ENCODE measurements at regions not wholly inside any gene's neighbourhood (a gene's known extent, or its start where the extent isn't known, plus 50 kb on each side); places are given as distances from the start of the nearest gene placed in this dataset.
A peak's percentile ranks its signal among the peaks of the same experiment; 100 is the strongest.
"Not testable (repeated sequence)": the region's sequence is repeated elsewhere in the genome, so short reads cannot be mapped to it uniquely, and the experiment has no call there.

DNA sequence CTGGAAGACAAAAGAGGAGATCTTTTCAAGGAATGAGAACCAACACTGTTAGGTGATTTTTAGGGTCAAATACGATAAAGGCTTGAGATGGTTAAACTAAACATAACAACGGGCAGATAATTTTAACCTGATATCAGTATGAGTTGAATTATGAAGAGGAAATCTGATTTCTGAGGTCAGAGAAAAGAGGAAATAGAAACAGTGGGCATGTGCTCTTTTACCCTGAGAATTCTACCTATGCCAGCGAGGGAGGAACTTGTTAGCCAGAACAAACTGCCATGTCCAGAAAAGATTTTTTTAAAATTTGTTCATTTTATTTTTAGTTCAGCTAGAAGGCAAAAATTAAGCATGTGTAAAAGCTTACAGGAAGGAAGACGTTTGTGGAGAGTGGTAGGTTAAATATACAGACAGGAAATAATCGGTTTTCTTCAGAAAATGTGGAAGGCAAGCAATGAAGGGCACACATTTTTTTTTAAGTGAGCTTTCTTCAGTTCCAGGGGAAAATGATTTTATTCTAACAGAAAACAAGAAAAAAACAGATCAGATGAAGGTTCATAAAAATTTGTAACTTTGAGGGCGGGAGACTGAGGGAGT, 1745.3 kb downstream of the MRPL39 start:
- Mint-ChIP-seq H3K27me3 (ENCODE audit: low read depth) (no peaks in the 10 kb centered on the region), H3K27ac (peak overlapping the region; percentile 35), H3K9me3 (no peaks in the 10 kb centered on the region), H3K4me3 (peak overlapping the region in 1 of 2 donors; percentile 7), H3K4me1 (ENCODE audit: low read depth) (peaks cover 18% of the 10 kb centered on the region), H3K36me3 (ENCODE audit: insufficient read depth in 2 of 2) (no peaks in the 10 kb centered on the region)
- DNase-seq, result no peak
- ATAC-seq (replicated peaks in 1 of 2), result no peak

DNA sequence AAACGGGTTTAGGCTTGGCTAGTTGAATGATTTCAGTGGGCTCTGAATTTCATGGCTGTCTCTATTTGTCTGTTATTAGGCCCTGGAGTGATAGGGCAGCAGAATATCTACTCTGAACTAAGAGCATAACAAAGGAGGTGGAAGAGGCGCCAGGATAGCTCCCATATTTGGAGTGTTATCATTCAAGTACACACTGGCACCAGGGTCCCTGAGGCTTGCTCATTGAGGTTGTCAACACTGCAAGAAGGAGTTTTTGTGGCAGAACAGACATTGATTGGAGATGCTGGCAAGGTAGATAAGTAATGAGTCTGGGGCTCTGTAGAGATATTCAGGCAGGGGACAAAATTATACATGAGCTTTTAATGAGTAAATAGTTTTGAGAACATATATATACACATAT, 1748.4 kb downstream of the MRPL39 start:
- H3K27me3 Mint-ChIP-seq (ENCODE audit: low read depth), result no peaks in the 10 kb centered on the region
- no peak overlapping the region for H3K4me3 Mint-ChIP-seq
- H3K27ac Mint-ChIP-seq, result no peak overlapping the region
- DNase-seq, result no peak
- no peaks in the 10 kb centered on the region for H3K9me3 Mint-ChIP-seq
- peak in 1 of 2 donors; percentile 52 for ATAC-seq (replicated peaks in 1 of 2)
- no peaks in the 10 kb centered on the region for H3K36me3 Mint-ChIP-seq (ENCODE audit: insufficient read depth in 2 of 2)
- H3K4me1 Mint-ChIP-seq (ENCODE audit: low read depth), result peaks cover 18% of the 10 kb centered on the region

DNA sequence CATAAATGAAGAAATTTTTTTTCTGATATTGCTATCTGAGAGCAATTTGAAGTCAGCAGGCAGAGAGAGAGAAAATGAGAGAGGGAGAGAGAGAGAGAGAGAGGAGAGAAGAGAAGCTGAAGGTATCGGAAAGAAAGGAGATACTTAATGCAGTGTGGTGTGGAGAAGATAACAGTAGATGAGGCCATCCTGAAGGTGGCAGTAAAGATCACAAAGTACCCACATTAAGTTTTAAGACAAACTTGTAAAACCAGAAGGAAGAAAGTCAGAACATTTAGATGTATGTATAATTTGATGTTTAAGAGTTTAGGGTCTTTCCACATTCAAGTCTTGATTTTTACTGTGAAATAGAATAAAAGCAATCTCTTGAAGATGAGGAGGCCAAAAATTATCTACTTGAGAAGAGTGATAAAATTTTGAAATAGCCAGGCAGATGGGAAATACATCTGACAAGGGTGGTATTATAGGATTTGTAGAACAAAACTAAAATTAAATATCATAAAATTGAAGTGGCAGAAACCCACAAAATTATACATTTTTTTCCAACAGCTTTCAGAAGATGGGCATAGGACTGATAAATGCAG, 1753.4 kb downstream of the MRPL39 start:
- peak; percentile 59 to 64 for ATAC-seq (replicated peaks in 1 of 2)
- H3K4me1 Mint-ChIP-seq (ENCODE audit: low read depth), result peaks cover 5% of the 10 kb centered on the region
- DNase-seq, result peak; percentile 3 to 9
- H3K9me3 Mint-ChIP-seq, result no peaks in the 10 kb centered on the region
- H3K27me3 Mint-ChIP-seq (ENCODE audit: low read depth), result no peaks in the 10 kb centered on the region
- no peaks in the 10 kb centered on the region for H3K36me3 Mint-ChIP-seq (ENCODE audit: insufficient read depth in 2 of 2)
- H3K4me3 Mint-ChIP-seq, result no peak overlapping the region
- no peak overlapping the region for H3K27ac Mint-ChIP-seq

DNA sequence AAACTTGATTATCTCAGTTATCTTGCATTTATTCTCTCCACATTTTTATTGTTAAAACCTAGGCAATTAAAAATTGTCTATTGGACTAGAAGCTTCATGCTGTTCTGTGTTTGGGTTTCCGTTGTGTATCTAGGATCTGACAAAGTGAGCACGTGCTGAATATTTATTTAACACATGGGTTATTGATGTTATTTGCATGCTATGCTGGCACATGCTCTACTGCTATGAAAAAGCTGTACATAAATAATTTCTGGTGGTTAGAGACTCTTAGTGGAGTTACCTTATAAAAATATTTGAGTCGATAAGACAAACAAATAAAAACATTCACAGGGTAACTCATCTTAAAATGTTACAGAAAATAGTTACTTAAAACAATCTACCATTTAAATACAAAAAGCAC, 1769.7 kb downstream of the MRPL39 start:
- H3K9me3 Mint-ChIP-seq, result peaks cover 0 to 4% of the 10 kb centered on the region in 2 donors
- no peaks in the 10 kb centered on the region for H3K27me3 Mint-ChIP-seq (ENCODE audit: low read depth)
- DNase-seq (no peak), ATAC-seq (replicated peaks in 1 of 2) (no peak)
- no peak overlapping the region for H3K4me3 Mint-ChIP-seq
- peaks cover 0 to 3% of the 10 kb centered on the region in 2 donors for H3K36me3 Mint-ChIP-seq (ENCODE audit: insufficient read depth in 2 of 2)
- no peak overlapping the region for H3K27ac Mint-ChIP-seq
- no peaks in the 10 kb centered on the region for H3K4me1 Mint-ChIP-seq (ENCODE audit: low read depth)

DNA sequence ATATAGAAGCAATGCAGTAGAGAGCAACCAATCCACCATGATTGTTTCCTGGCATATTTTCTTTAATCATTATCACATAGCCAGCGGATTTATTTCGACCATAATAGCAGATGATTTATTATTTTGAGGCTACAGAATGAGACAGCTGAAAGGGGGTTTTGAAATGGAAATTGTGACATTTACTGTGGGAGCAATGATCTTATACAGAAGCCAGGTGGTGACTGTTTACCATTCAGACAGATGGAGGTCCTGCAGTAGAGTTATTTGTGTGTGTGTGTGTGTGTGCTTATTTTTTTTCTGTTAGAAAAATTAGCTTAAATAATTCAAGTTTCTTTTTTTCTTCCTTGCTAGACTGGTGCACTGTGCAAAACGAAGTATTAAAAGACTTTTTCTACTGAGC, 1784.5 kb downstream of the MRPL39 start:
- ATAC-seq (replicated peaks in 1 of 2) (no peak), DNase-seq (no peak)
- no peaks in the 10 kb centered on the region for H3K36me3 Mint-ChIP-seq (ENCODE audit: insufficient read depth in 2 of 2)
- no peaks in the 10 kb centered on the region for H3K27me3 Mint-ChIP-seq (ENCODE audit: low read depth)
- no peaks in the 10 kb centered on the region for H3K9me3 Mint-ChIP-seq
- no peaks in the 10 kb centered on the region for H3K4me1 Mint-ChIP-seq (ENCODE audit: low read depth)
- no peak overlapping the region for H3K4me3 Mint-ChIP-seq
- no peak overlapping the region for H3K27ac Mint-ChIP-seq

DNA sequence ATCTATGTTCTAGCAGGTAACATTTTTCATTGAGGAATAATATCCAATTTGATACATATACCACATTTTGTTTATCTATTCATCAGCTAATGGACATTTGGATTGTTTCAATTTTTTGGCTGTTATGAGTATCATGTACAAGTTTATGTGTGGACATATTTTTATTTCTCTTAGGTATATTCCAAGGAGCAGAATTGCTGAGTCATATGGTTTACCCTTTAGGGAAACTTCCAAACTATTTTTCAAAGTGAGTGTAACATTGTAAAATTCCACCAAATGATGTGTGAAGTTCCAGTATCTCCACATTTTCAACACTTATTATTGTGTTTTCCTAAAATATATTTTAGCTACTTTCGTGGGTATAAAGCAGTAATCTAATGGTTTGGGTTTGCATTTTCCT, 1789.9 kb downstream of the MRPL39 start:
- no peaks in the 10 kb centered on the region for H3K4me1 Mint-ChIP-seq (ENCODE audit: low read depth)
- H3K27ac Mint-ChIP-seq, result no peak overlapping the region
- no peak overlapping the region for H3K4me3 Mint-ChIP-seq
- ATAC-seq (replicated peaks in 1 of 2) (no peak), DNase-seq (no peak)
- no peaks in the 10 kb centered on the region for H3K9me3 Mint-ChIP-seq
- no peaks in the 10 kb centered on the region for H3K36me3 Mint-ChIP-seq (ENCODE audit: insufficient read depth in 2 of 2)
- H3K27me3 Mint-ChIP-seq (ENCODE audit: low read depth), result no peaks in the 10 kb centered on the region

DNA sequence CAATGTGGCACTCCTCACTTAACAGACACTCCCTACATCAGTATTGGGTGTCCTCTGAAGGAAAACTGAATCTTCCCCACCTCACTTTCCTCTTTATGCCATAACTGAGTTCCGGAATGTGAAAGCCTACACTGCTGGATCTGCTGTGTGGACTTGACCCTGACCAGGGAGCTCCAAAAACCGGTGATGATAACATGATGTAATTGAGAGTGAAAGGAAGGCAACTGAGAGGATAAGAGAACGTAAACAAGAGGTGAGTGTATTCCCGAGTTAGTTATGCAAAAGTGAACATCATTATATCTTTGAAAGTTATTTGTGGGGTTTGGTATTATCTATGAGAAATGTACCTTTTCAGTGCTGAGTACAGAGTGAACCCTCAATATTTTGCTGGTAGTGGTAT, 1794.8 kb downstream of the MRPL39 start:
- ATAC-seq (replicated peaks in 1 of 2), result no peak
- H3K27ac Mint-ChIP-seq, result no peak overlapping the region

DNA sequence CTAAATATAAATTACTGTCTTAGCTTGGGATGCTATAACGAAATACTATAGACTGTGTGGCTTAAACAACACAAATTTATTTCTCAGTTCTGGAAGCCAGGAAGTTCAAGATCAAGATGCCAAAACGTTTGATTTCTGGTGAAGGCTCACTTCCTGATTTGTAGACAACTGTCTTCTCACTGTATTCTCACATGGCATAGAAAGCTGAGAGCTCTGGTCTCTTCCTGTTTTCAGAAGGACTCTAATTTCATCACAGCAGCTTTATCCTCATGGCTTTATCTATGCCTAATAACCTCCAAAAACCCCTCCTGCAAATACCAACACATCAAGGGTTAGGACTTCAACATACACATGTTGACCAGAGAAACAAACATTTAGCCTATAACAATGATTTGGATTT, 1795.5 kb downstream of the MRPL39 start:
- Mint-ChIP-seq H3K27me3 (ENCODE audit: low read depth) (no peaks in the 10 kb centered on the region), H3K27ac (no peak overlapping the region), H3K4me3 (no peak overlapping the region), H3K9me3 (peaks cover 0 to 3% of the 10 kb centered on the region in 2 donors), H3K4me1 (ENCODE audit: low read depth) (no peaks in the 10 kb centered on the region), H3K36me3 (ENCODE audit: insufficient read depth in 2 of 2) (no peaks in the 10 kb centered on the region)
- ATAC-seq (replicated peaks in 1 of 2) (no peak), DNase-seq (no peak)

More for the DNA sequence above, 1794.8 kb downstream of the MRPL39 start:
- H3K36me3 Mint-ChIP-seq (ENCODE audit: insufficient read depth in 2 of 2), result no peaks in the 10 kb centered on the region
- H3K4me1 Mint-ChIP-seq (ENCODE audit: low read depth), result no peaks in the 10 kb centered on the region
- H3K27me3 Mint-ChIP-seq (ENCODE audit: low read depth), result no peaks in the 10 kb centered on the region
- H3K9me3 Mint-ChIP-seq, result peaks cover 0 to 3% of the 10 kb centered on the region in 2 donors
- H3K4me3 Mint-ChIP-seq, result no peak overlapping the region
- no peak for DNase-seq

DNA sequence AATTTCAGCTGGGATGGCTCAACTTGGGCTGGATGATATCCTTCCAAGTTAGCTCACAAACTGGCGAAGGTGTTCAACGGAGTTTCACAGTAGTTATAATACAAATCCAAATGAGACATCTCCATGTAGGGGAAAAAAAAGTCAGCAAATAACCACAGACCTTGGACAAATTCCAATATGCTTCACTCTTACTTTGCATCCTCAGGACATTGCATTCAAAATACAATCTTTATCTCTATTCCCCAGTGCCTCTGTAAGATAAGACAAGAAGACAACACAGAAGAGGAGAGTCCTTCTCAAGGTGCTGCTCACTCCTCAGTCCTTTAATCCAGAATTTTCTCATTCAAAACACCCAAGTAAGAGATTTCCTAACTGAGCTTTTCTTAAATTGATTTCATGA, 1797.7 kb downstream of the MRPL39 start:
- H3K27ac Mint-ChIP-seq, result no peak overlapping the region
- no peak for DNase-seq
- no peaks in the 10 kb centered on the region for H3K27me3 Mint-ChIP-seq (ENCODE audit: low read depth)
- no peak overlapping the region for H3K4me3 Mint-ChIP-seq
- peaks cover 0 to 3% of the 10 kb centered on the region in 2 donors for H3K9me3 Mint-ChIP-seq
- peaks cover 0 to 2% of the 10 kb centered on the region in 2 donors for H3K36me3 Mint-ChIP-seq (ENCODE audit: insufficient read depth in 2 of 2)
- no peaks in the 10 kb centered on the region for H3K4me1 Mint-ChIP-seq (ENCODE audit: low read depth)
- no peak for ATAC-seq (replicated peaks in 1 of 2)

DNA sequence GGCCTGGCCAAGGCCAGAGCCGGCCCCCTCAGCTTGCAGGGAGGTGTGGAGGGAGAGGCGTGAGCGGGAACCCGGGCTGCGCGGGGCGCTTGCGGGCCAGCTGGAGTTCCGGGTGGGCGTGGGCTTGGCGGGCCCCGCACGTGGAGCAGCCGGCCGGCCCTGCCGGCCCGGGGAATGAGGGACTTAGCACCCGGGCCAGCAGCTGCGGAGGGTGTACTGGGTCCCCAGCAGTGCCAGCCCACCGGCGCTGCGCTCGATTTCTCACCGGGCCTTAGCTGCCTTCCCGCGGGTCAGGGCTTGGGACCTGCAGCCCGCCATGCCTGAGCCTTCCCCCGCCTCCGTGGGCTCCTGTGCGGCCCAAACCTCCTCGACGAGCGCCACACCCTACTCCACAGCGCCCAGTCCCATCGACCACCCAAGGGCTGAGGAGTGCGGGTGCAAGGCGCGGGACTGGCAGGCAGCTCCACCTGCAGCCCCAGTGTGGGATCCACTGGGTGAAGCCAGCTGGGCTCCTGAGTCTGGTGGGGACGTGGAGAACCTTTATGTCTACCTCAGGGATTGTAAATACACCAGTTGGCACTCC, 1800.2 kb downstream of the MRPL39 start:
- not testable (repeated sequence) for DNase-seq

DNA sequence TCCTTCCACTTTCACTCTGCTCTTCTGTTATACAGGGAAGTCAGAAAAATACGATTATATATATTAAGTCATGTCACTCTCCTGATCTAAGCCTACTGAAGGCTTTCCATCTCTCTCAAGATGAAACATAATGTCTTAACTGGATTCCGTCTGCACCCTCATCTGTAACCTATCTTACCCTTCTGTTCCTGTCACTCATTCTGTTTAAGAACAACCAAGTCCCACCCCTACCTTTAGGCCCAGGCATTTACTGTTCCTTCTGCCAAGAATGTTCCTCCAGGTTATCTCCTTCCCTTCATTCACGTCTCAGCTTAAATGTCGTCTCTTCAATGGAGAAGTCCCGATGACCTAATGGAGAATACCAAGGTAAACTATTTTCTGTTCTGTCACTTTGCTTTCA, 1802.4 kb downstream of the MRPL39 start:
- no peak overlapping the region for H3K27ac Mint-ChIP-seq
- ATAC-seq (replicated peaks in 1 of 2) (no peak), DNase-seq (no peak)
- no peak overlapping the region for H3K4me3 Mint-ChIP-seq
- H3K4me1 Mint-ChIP-seq (ENCODE audit: low read depth), result peaks cover 5% of the 10 kb centered on the region
- peaks cover 0 to 2% of the 10 kb centered on the region in 2 donors for H3K36me3 Mint-ChIP-seq (ENCODE audit: insufficient read depth in 2 of 2)
- H3K27me3 Mint-ChIP-seq (ENCODE audit: low read depth), result no peaks in the 10 kb centered on the region
- H3K9me3 Mint-ChIP-seq, result peaks cover 3 to 8% of the 10 kb centered on the region in 2 donors

More for the DNA sequence above, 1800.2 kb downstream of the MRPL39 start:
- not testable (repeated sequence) for H3K27me3 Mint-ChIP-seq (ENCODE audit: low read depth); H3K27ac Mint-ChIP-seq; H3K4me3 Mint-ChIP-seq; ATAC-seq (replicated peaks in 1 of 2); H3K36me3 Mint-ChIP-seq (ENCODE audit: insufficient read depth in 2 of 2); H3K9me3 Mint-ChIP-seq; H3K4me1 Mint-ChIP-seq (ENCODE audit: low read depth)

DNA sequence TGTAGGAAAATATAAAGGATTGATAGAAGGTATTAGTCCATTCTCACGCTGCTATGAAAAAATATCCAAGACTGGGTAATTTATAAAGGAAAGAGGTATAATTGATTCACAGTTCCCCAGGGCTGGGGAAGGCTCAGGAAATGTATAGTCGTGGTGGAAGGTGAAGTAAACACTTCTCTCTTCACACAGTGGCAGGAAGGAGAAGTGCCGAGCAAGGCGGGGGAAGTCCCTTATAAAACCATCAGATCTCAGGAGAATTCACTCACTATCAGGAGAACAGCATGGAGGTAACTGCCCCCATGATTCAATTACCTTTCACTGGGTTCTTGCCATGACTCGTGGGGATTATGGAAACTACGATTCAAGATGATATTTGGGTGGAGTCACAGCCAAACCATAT, 1806.0 kb downstream of the MRPL39 start:
- Mint-ChIP-seq H3K27ac (no peak overlapping the region), H3K9me3 (peaks cover 3 to 4% of the 10 kb centered on the region in 2 donors), H3K36me3 (ENCODE audit: insufficient read depth in 2 of 2) (peaks cover 0 to 2% of the 10 kb centered on the region in 2 donors), H3K27me3 (ENCODE audit: low read depth) (no peaks in the 10 kb centered on the region), H3K4me1 (ENCODE audit: low read depth) (peaks cover 5% of the 10 kb centered on the region), H3K4me3 (no peak overlapping the region)
- ATAC-seq (replicated peaks in 1 of 2) (no peak), DNase-seq (no peak)

DNA sequence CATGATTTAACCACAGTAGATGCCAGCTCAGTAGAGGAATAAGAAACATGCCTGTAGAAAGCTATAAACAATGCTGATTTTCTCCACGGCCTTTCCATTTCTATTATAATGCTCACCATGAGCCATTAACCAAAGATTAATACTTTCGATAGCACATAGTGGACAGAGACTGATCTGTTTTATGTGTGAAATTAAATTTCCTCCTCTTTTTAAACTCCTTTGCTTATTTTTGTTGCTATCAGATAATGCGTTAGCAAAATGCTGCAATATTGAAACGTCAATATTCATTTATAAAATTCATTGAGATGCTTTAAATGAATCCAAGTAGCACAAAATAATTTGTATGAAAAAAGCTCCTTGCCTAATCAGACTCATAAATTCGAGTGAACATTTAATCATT, 1807.9 kb downstream of the MRPL39 start:
- no peak overlapping the region for H3K4me3 Mint-ChIP-seq
- ATAC-seq (replicated peaks in 1 of 2) (no peak), DNase-seq (no peak)
- H3K27ac Mint-ChIP-seq, result no peak overlapping the region
- H3K27me3 Mint-ChIP-seq (ENCODE audit: low read depth), result no peaks in the 10 kb centered on the region
- H3K4me1 Mint-ChIP-seq (ENCODE audit: low read depth), result peaks cover 5% of the 10 kb centered on the region
- peaks cover 3 to 4% of the 10 kb centered on the region in 2 donors for H3K9me3 Mint-ChIP-seq
- no peaks in the 10 kb centered on the region for H3K36me3 Mint-ChIP-seq (ENCODE audit: insufficient read depth in 2 of 2)

DNA sequence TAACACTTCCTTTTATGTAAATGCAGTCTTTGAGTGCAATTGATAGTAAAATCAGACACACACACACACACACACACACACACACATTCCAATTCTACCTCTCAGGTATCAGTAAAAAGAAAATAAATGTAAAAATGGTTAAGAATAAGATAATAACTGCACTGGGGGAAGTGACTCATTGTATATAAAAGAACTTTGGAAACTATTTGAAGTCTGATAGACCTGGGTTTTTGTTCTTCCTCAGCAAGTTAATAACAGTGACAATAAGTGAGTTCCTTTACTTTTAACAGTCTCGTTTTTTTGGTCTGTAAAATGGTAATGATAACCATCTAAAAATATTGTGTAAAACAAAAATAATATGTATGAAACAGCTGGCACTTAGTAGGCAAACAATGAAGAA, 1815.0 kb downstream of the MRPL39 start:
- no peak for DNase-seq
- Mint-ChIP-seq H3K27ac (no peak overlapping the region), H3K9me3 (peaks cover 0 to 1% of the 10 kb centered on the region in 2 donors), H3K4me3 (no peak overlapping the region), H3K4me1 (ENCODE audit: low read depth) (no peaks in the 10 kb centered on the region), H3K27me3 (ENCODE audit: low read depth) (no peaks in the 10 kb centered on the region), H3K36me3 (ENCODE audit: insufficient read depth in 2 of 2) (no peaks in the 10 kb centered on the region)
- ATAC-seq (replicated peaks in 1 of 2), result no peak

Measured in activated T-cell treated with anti-CD3 and anti-CD28 coated beads, Interleukin-2, amount 50 U/mL, for 72 hours (primary cell).